ENCODE measurements at regions not wholly inside any gene's neighbourhood (a gene's known extent, or its start where the extent isn't known, plus 50 kb on each side); places are given as distances from the start of the nearest gene placed in this dataset.

DNA sequence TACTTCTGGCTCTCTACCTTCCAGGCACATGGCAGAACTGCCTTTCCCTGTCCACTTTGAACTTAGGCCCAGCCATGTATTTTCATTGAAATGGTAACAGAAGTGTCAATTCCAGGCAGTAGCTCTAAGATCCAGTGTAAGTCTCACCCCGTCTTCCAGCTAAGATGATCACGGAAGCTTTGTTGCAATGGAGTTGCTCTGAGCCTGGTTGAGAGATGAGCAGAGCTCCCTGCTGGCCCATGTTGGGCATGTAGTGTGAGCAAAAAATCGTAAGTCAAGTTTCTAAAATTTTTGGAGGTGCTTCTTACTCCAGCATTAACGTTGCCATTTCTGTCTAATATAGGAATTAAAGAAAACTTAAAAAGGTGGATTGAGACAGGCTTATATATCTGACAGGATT, 274.4 kb downstream of the IPMK start:
- Histone ChIP-seq H3K79me2 (ENCODE audit: low read length) (no peaks in the 10 kb centered on the region), H3K36me3 (replicated peaks; ENCODE audit: low read depth, low read length) (no peaks in the 10 kb centered on the region), H4K20me1 (ENCODE audit: insufficient read depth, low read length) (no peaks in the 10 kb centered on the region), H3K9ac (ENCODE audit: low read length) (no peak overlapping the region), H3K27ac (ENCODE audit: low read length) (no peak overlapping the region), H3K9me3 (ENCODE audit: insufficient read depth, low read length) (no peaks in the 10 kb centered on the region), H3K4me2 (ENCODE audit: low read length) (no peak overlapping the region), H3K4me3 (ENCODE audit: low read length) (no peak overlapping the region), H3K4me1 (ENCODE audit: low read length) (no peaks in the 10 kb centered on the region), H2AFZ (ENCODE audit: low read depth, low read length) (no peak overlapping the region), H3K27me3 (ENCODE audit: low read depth, low read length) (no peaks in the 10 kb centered on the region)
- TF ChIP-seq, protein P1, sequence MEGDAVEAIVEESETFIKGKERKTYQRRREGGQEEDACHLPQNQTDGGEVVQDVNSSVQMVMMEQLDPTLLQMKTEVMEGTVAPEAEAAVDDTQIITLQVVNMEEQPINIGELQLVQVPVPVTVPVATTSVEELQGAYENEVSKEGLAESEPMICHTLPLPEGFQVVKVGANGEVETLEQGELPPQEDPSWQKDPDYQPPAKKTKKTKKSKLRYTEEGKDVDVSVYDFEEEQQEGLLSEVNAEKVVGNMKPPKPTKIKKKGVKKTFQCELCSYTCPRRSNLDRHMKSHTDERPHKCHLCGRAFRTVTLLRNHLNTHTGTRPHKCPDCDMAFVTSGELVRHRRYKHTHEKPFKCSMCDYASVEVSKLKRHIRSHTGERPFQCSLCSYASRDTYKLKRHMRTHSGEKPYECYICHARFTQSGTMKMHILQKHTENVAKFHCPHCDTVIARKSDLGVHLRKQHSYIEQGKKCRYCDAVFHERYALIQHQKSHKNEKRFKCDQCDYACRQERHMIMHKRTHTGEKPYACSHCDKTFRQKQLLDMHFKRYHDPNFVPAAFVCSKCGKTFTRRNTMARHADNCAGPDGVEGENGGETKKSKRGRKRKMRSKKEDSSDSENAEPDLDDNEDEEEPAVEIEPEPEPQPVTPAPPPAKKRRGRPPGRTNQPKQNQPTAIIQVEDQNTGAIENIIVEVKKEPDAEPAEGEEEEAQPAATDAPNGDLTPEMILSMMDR (IDR thresholded peaks at IDR 0.05; ENCODE audit: low read depth, low read length) = no peak
- TF ChIP-seq EZH2phosphoT487 (IDR thresholded peaks at IDR 0.05; ENCODE audit: low read depth) = no peak

DNA sequence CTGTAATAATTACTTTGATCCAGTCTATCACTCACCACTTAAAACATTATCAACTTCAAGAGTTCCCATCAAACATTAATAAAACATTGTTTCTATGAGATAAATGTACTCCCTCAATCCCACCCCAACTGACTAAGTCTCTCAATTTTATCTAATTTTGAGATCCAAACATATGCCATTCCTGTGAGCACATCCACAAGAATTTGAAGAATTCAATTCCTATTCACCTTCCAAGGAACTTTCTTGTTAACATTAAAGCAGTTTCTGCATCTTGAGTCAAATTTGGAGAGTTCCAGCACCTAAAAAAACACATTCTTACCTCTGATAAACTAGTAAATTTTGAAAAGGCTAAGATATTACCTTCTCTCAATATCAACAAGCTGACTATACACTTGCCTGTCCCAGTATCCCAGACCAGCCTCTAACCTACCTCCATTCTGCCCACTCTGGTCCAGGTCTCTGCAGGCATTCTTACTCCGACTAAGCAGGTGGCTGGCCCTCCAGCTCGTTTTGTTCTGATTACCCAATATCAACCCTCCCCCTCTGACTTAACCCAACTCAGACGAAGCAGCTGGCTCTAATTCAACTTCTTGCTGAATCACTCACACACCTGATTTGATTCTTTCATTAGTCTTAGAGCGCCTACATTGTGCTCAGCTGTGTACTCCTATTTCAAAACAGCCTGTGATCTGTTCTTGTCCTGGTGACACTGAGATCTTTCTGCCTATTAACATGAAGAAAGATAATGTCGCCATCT, 275.2 kb downstream of the IPMK start:
- TF ChIP-seq, protein P1 (IDR thresholded peaks at IDR 0.05; ENCODE audit: low read depth, low read length) = no peak
- no peak overlapping the region for H3K4me3 ChIP-seq (ENCODE audit: low read length)
- no peaks in the 10 kb centered on the region for H3K9me3 ChIP-seq (ENCODE audit: insufficient read depth, low read length)
- H4K20me1 ChIP-seq (ENCODE audit: insufficient read depth, low read length) = no peaks in the 10 kb centered on the region
- H3K27me3 ChIP-seq (ENCODE audit: low read depth, low read length) = no peaks in the 10 kb centered on the region
- H3K4me2 ChIP-seq (ENCODE audit: low read length) = no peak overlapping the region
- no peaks in the 10 kb centered on the region for H3K79me2 ChIP-seq (ENCODE audit: low read length)
- no peak overlapping the region for H3K27ac ChIP-seq (ENCODE audit: low read length)
- no peak overlapping the region for H2AFZ ChIP-seq (ENCODE audit: low read depth, low read length)
- no peak overlapping the region for H3K9ac ChIP-seq (ENCODE audit: low read length)
- no peaks in the 10 kb centered on the region for H3K4me1 ChIP-seq (ENCODE audit: low read length)
- no peaks in the 10 kb centered on the region for H3K36me3 ChIP-seq (replicated peaks; ENCODE audit: low read depth, low read length)

DNA sequence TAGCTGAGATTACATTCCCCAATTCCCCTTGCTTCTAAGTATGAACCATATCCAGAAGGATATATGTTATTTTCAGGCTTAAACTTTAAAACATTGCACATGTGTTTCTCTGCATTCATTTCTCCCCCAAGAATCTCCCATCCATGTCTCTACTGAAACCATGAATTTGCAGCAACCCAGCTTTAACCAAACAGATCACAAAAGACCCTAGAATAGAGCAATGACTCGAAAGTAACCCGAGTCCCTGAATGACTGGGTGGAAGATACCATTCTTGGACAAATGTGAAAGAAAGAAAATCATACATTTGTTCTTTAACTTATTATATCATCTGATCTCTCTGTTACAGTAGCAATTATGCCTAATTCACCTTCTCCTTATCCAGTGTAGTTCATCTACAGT, 278.7 kb downstream of the IPMK start:
- TF ChIP-seq, protein P1 (IDR thresholded peaks at IDR 0.05; ENCODE audit: low read depth, low read length) = no peak
- no peak for TF ChIP-seq EZH2phosphoT487 (IDR thresholded peaks at IDR 0.05; ENCODE audit: low read depth)
- no peaks in the 10 kb centered on the region for H3K79me2 ChIP-seq (ENCODE audit: low read length)
- no peak overlapping the region for H3K9ac ChIP-seq (ENCODE audit: low read length)
- no peak overlapping the region for H2AFZ ChIP-seq (ENCODE audit: low read depth, low read length)
- H3K36me3 ChIP-seq (replicated peaks; ENCODE audit: low read depth, low read length) = no peaks in the 10 kb centered on the region
- H3K27me3 ChIP-seq (ENCODE audit: low read depth, low read length) = no peaks in the 10 kb centered on the region
- H3K4me1 ChIP-seq (ENCODE audit: low read length) = no peaks in the 10 kb centered on the region
- no peaks in the 10 kb centered on the region for H3K9me3 ChIP-seq (ENCODE audit: insufficient read depth, low read length)
- H3K4me2 ChIP-seq (ENCODE audit: low read length) = no peak overlapping the region
- no peak overlapping the region for H3K27ac ChIP-seq (ENCODE audit: low read length)
- H3K4me3 ChIP-seq (ENCODE audit: low read length) = no peak overlapping the region
- H4K20me1 ChIP-seq (ENCODE audit: insufficient read depth, low read length) = no peaks in the 10 kb centered on the region

DNA sequence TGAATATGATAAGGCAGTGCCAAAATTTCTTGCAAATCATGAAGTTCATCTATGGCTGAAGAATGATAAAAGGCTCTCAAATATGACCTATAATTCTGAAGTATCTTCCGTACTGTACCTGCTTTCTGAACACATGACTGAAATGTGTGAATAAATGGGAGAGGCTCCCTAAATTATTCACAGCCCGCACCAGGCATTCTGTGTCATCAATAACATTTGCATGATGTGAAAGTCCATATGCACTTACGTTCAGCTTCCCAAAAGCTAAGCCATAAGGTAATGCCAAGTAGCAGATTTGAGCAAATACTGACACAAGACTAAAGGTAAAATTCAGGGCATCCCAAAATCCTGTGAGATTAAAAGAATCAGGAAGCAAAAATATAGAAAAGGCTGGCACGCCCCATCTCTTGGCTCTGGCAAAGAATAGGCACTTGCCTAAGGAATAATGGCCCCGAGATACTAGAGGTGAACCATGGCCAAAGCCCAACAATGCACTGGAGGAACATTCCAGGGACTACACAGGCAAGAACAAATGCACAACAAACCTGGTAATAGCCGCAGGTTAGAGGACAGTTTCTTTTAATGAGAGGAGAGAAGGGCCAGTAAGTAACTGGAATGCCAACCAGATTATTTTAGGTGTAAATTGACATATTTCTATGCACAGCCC, 280.5 kb downstream of the IPMK start:
- TF ChIP-seq, protein P1 (IDR thresholded peaks at IDR 0.05; ENCODE audit: low read depth, low read length) = no peak
- TF ChIP-seq EZH2phosphoT487 (IDR thresholded peaks at IDR 0.05; ENCODE audit: low read depth) = no peak
- Histone ChIP-seq H3K4me1 (ENCODE audit: low read length) (no peaks in the 10 kb centered on the region), H2AFZ (ENCODE audit: low read depth, low read length) (no peak overlapping the region), H3K9ac (ENCODE audit: low read length) (no peak overlapping the region), H3K36me3 (replicated peaks; ENCODE audit: low read depth, low read length) (no peaks in the 10 kb centered on the region), H4K20me1 (ENCODE audit: insufficient read depth, low read length) (no peaks in the 10 kb centered on the region), H3K79me2 (ENCODE audit: low read length) (no peaks in the 10 kb centered on the region), H3K9me3 (ENCODE audit: insufficient read depth, low read length) (no peaks in the 10 kb centered on the region), H3K27ac (ENCODE audit: low read length) (no peak overlapping the region), H3K4me2 (ENCODE audit: low read length) (no peak overlapping the region), H3K27me3 (ENCODE audit: low read depth, low read length) (no peaks in the 10 kb centered on the region), H3K4me3 (ENCODE audit: low read length) (no peak overlapping the region)

Data from OCI-LY3 (cell line).